Common myeloid progenitor, CD34-positive (primary cell): ENCODE measurements at regions not wholly inside any gene's neighbourhood (a gene's known extent, or its start where the extent isn't known, plus 50 kb on each side); places are given as distances from the start of the nearest gene placed in this dataset.

Experiments used
- CTCF ChIA-PET: fragments of 350-600 bp; sonication (Branson Sonifier 250); formaldehyde crosslinking; loops from one replicate; lab custom pipeline; 2021; ENCODE audit warnings: antibody characterized with exemption; lab: Charles Lee
- POLR2A ChIA-PET: fragments of 350-600 bp; sonication (Branson Sonifier 250); formaldehyde crosslinking; loops from one replicate; lab custom pipeline; 2021; ENCODE audit warnings: antibody characterized with exemption; lab: Charles Lee
- DNase-seq, 3 donors: peaks; one replicate each; pipeline versions ENCODE4 v3.0.0 to v3.0.0-alpha.2; 2013
- H3K27ac ChIP-seq, 2 experiments: 1 replicate in 1 of 2; 2 replicates in 1 of 2; pipeline ENCODE4 v1.7.0; 2013; ENCODE audit warnings: inconsistent platforms in 2 of 2, low read length in 2 of 2, mild to moderate bottlenecking in 2 of 2, low read depth in 1 of 2, moderate library complexity in 1 of 2; ENCODE audit not compliant: severe bottlenecking in 2 of 2, insufficient read depth in 1 of 2, poor library complexity in 1 of 2
- H3K27me3 ChIP-seq, 5 experiments: replicated peaks in 2 of 5; 1 replicate in 3 of 5; 2 replicates in 2 of 5; pipeline versions ENCODE4 v1.6.1 to v1.7.0; 2013; ENCODE audit warnings: low read length in 4 of 5, mild to moderate bottlenecking in 2 of 5, moderate library complexity in 2 of 5, inconsistent platforms in 1 of 5; ENCODE audit not compliant: insufficient read depth in 5 of 5, control insufficient read depth in 4 of 5
- H3K36me3 ChIP-seq, 4 experiments: 1 replicate in 2 of 4; 2 replicates in 2 of 4; pipeline versions ENCODE4 v1.6.1 to v1.7.0; 2013; ENCODE audit warnings: low read length in 3 of 4, control low read depth in 1 of 4, mild to moderate bottlenecking in 1 of 4; ENCODE audit not compliant: control insufficient read depth in 4 of 4, insufficient read depth in 4 of 4
- H3K4me1 ChIP-seq, 4 experiments: 1 replicate in 3 of 4; 2 replicates in 1 of 4; pipeline versions ENCODE4 v1.6.1 to v1.7.1; 2013; ENCODE audit warnings: low read length in 3 of 4, mild to moderate bottlenecking in 3 of 4, control low read depth in 1 of 4, inconsistent platforms in 1 of 4, moderate library complexity in 1 of 4; ENCODE audit not compliant: control insufficient read depth in 4 of 4, insufficient read depth in 4 of 4; ENCODE audit errors: control extremely low read depth in 1 of 4
- H3K4me3 ChIP-seq, 7 experiments: 1 replicate in 4 of 7; 2 replicates in 3 of 7; pipeline versions ENCODE4 v1.5.1 to v1.7.0; 2013; ENCODE audit warnings: mild to moderate bottlenecking in 7 of 7, low read length in 6 of 7, moderate library complexity in 6 of 7, inconsistent platforms in 2 of 7, low read depth in 2 of 7, control low read depth in 1 of 7; ENCODE audit not compliant: insufficient read depth in 4 of 7, control insufficient read depth in 1 of 7; ENCODE audit errors: extremely low read depth in 1 of 7
- H3K9me3 ChIP-seq, 5 experiments: 1 replicate in 4 of 5; 2 replicates in 1 of 5; pipeline versions ENCODE4 v1.6.1 to v1.7.1; 2013; ENCODE audit warnings: low read length in 4 of 5, mild to moderate bottlenecking in 2 of 5, inconsistent platforms in 1 of 5, low read depth in 1 of 5, moderate library complexity in 1 of 5; ENCODE audit not compliant: control insufficient read depth in 4 of 5, insufficient read depth in 2 of 5; ENCODE audit errors: control extremely low read depth in 1 of 5
- WGBS: methylation state at CpG from one replicate; pipeline ENCODE4 v1.1.5; 2013; ENCODE audit not compliant: insufficient coverage; 5-methylcytosine and 5-hydroxymethylcytosine counted together

- WGBS, result 100% methylated on average over 3 of the region's 3 CpGs
- no peaks in the 10 kb centered on the region for H3K27me3 ChIP-seq
- CTCF ChIA-PET, result no interaction called here
- no peak overlapping the region for H3K4me3 ChIP-seq
- H3K9me3 ChIP-seq, result peaks cover 0 to 2% (median 0%) of the 10 kb centered on the region in 5 experiments
- no peaks in the 10 kb centered on the region for H3K4me1 ChIP-seq
- H3K27ac ChIP-seq, result no peak overlapping the region
- POLR2A ChIA-PET, result no interaction called here
- H3K36me3 ChIP-seq, result no peaks in the 10 kb centered on the region
- DNase-seq, result no peak
Observed at GRCh38 chr13:106651442-106651841, 83.5 kb upstream of the ARGLU1 start.

GRCh38 chr13:106650690-106651205 lies 82.8 kb upstream of the ARGLU1 start:
- Histone ChIP-seq H3K4me1 (no peaks in the 10 kb centered on the region), H3K36me3 (no peaks in the 10 kb centered on the region), H3K27me3 (no peaks in the 10 kb centered on the region), H3K4me3 (no peak overlapping the region), H3K27ac (no peak overlapping the region), H3K9me3 (peaks cover 0 to 2% (median 0%) of the 10 kb centered on the region in 5 experiments)
- 100% methylated on average over 7 of the region's 7 CpGs for WGBS
- ChIA-PET POLR2A (no interaction called here), CTCF (no interaction called here)
- no peak for DNase-seq

GRCh38 chr13:106649495-106649894 lies 81.6 kb upstream of the ARGLU1 start:
- H3K27me3 ChIP-seq, result no peaks in the 10 kb centered on the region
- no peak for DNase-seq
- 100% methylated on average over 1 of the region's 4 CpGs for WGBS
- no peak overlapping the region for H3K4me3 ChIP-seq
- no peaks in the 10 kb centered on the region for H3K36me3 ChIP-seq
- ChIA-PET CTCF (no interaction called here), POLR2A (no interaction called here)
- no peaks in the 10 kb centered on the region for H3K4me1 ChIP-seq
- H3K27ac ChIP-seq, result no peak overlapping the region
- H3K9me3 ChIP-seq, result peaks cover 0 to 2% (median 0%) of the 10 kb centered on the region in 5 experiments

- Histone ChIP-seq H3K27ac (no peak overlapping the region), H3K9me3 (no peaks in the 10 kb centered on the region), H3K4me3 (no peak overlapping the region), H3K36me3 (no peaks in the 10 kb centered on the region), H3K27me3 (no peaks in the 10 kb centered on the region), H3K4me1 (no peaks in the 10 kb centered on the region)
- ChIA-PET POLR2A (no interaction called here), CTCF (interaction anchor here (1.0 kb wide), 1 partner anchor 25 kb away, joined by 3 read pairs; no protein-coding TSS in a partner anchor)
- 93% methylated on average over 4 of the region's 5 CpGs for WGBS
- no peak for DNase-seq
Observed at GRCh38 chr13:106640515-106640914, 72.6 kb upstream of the ARGLU1 start.

- H3K27me3 ChIP-seq, result no peaks in the 10 kb centered on the region
- DNase-seq, result no peak
- no peak overlapping the region for H3K4me3 ChIP-seq
- POLR2A ChIA-PET, result no interaction called here
- no peaks in the 10 kb centered on the region for H3K36me3 ChIP-seq
- no peak overlapping the region for H3K27ac ChIP-seq
- no peaks in the 10 kb centered on the region for H3K9me3 ChIP-seq
- CTCF ChIA-PET, result no interaction called here
- no peaks in the 10 kb centered on the region for H3K4me1 ChIP-seq
- WGBS, result 100% methylated on average over 2 of the region's 2 CpGs
Observed at GRCh38 chr13:106637519-106637918, 69.6 kb upstream of the ARGLU1 start.

- Histone ChIP-seq H3K27ac (no peak overlapping the region), H3K36me3 (no peaks in the 10 kb centered on the region), H3K4me1 (no peaks in the 10 kb centered on the region), H3K9me3 (no peaks in the 10 kb centered on the region), H3K27me3 (no peaks in the 10 kb centered on the region), H3K4me3 (no peak overlapping the region)
- 83% methylated on average over 2 of the region's 3 CpGs for WGBS
- no peak for DNase-seq
- ChIA-PET POLR2A (no interaction called here), CTCF (interaction anchor here (0.9 to 1.2 kb wide), 2 partner anchors 13 to 17 kb away, joined by 3 read pairs; no protein-coding TSS in a partner anchor)
Observed at GRCh38 chr13:106636492-106636891, 68.6 kb upstream of the ARGLU1 start.

- DNase-seq, result no peak
- WGBS, result 96% methylated on average over 7 of the region's 9 CpGs
- ChIA-PET CTCF (interaction anchor here (0.9 kb wide), 1 partner anchor 12 kb away, joined by 3 read pairs; no protein-coding TSS in a partner anchor), POLR2A (no interaction called here)
- no peaks in the 10 kb centered on the region for H3K36me3 ChIP-seq
- H3K27ac ChIP-seq, result no peak overlapping the region
- H3K27me3 ChIP-seq, result no peaks in the 10 kb centered on the region
- no peak overlapping the region for H3K4me3 ChIP-seq
- no peaks in the 10 kb centered on the region for H3K9me3 ChIP-seq
- H3K4me1 ChIP-seq, result peaks cover 0 to 3% (median 2%) of the 10 kb centered on the region in 4 experiments
Observed at GRCh38 chr13:106635616-106636015, 67.7 kb upstream of the ARGLU1 start.
